Sigmoid colon (tissue), 4 donors: ENCODE measurements at regions not wholly inside any gene's neighbourhood (a gene's known extent, or its start where the extent isn't known, plus 50 kb on each side); places are given as distances from the start of the nearest gene placed in this dataset.

Source experiments
- POLR2AphosphoS5 ChIP-seq, 4 donors: sonication (generic); formaldehyde crosslinking; IDR thresholded peaks; one replicate each; pipeline ENCODE4 v1.6.1; 2017; ENCODE audit warnings: antibody characterized with exemption in 4 of 4
- TF ChIP-seq, protein P1 (sequence below), 4 experiments: fragments of 450-650 bp in 3 of 4; fragments of 200-600 bp in 1 of 4; IDR thresholded peaks; one replicate each; pipeline ENCODE4 v1.5.1; 2016 to 2019; ENCODE audit warnings: antibody characterized with exemption in 4 of 4, mild to moderate bottlenecking in 3 of 4, moderate library complexity in 2 of 4

DNA sequence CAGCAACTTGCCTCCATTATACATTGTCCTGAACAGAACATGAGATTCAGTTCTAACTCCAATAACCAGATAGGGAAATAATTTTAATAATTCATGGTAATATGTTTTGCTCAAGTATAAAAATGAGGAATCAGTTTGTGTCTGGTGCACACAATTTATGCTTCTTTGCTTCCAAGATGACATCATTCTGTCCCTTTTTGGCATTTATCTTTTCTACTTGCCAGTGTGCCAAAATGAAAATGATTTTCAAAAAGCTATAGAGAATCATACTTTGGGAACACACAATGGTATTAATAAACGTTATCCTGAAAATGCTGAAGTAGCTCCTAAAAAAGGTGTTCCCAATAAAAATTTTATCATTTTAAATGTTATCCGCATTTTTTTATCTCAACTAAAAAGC is 519.0 kb downstream of the CAAP1 start:
- TF ChIP-seq, protein P1, sequence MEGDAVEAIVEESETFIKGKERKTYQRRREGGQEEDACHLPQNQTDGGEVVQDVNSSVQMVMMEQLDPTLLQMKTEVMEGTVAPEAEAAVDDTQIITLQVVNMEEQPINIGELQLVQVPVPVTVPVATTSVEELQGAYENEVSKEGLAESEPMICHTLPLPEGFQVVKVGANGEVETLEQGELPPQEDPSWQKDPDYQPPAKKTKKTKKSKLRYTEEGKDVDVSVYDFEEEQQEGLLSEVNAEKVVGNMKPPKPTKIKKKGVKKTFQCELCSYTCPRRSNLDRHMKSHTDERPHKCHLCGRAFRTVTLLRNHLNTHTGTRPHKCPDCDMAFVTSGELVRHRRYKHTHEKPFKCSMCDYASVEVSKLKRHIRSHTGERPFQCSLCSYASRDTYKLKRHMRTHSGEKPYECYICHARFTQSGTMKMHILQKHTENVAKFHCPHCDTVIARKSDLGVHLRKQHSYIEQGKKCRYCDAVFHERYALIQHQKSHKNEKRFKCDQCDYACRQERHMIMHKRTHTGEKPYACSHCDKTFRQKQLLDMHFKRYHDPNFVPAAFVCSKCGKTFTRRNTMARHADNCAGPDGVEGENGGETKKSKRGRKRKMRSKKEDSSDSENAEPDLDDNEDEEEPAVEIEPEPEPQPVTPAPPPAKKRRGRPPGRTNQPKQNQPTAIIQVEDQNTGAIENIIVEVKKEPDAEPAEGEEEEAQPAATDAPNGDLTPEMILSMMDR (IDR thresholded peaks at IDR 0.05), result no peak
- no peak for TF ChIP-seq POLR2AphosphoS5 (IDR thresholded peaks at IDR 0.05)
